Central memory CD8-positive, alpha-beta T cell (primary cell): ENCODE measurements at regions not wholly inside any gene's neighbourhood (a gene's known extent, or its start where the extent isn't known, plus 50 kb on each side); places are given as distances from the start of the nearest gene placed in this dataset.

Experiments
- ATAC-seq: fragments of 150-1000 bp; cut with Tn5 transposase; replicated peaks from 2 replicates; pipeline ENCODE4 v1.10.0; 2022; ENCODE audit warnings: mild to moderate bottlenecking, moderate FRiP score, moderate number of reproducible peaks; ENCODE audit not compliant: poor library complexity, severe bottlenecking; ENCODE audit errors: extremely low read depth
- DNase-seq, 2 donors: peaks; one replicate each; pipeline ENCODE4 v3.0.0; 2021; ENCODE audit warnings: low spot score in 2 of 2
- H3K27ac Mint-ChIP-seq: one replicate; pipeline ENCODE4 v1.8.0; 2022; ENCODE audit warnings: low read depth, mild to moderate bottlenecking, moderate library complexity, mixed read lengths
- H3K27me3 Mint-ChIP-seq: one replicate; pipeline ENCODE4 v1.8.0; 2022; ENCODE audit warnings: mixed read lengths
- H3K36me3 Mint-ChIP-seq: one replicate; pipeline ENCODE4 v1.8.0; 2022; ENCODE audit warnings: mild to moderate bottlenecking, moderate library complexity, mixed read lengths; ENCODE audit not compliant: insufficient read depth
- H3K4me1 Mint-ChIP-seq: one replicate; pipeline ENCODE4 v1.8.0; 2022; ENCODE audit warnings: mixed read lengths
- H3K4me3 Mint-ChIP-seq: one replicate; pipeline ENCODE4 v1.8.0; 2022; ENCODE audit warnings: mild to moderate bottlenecking, moderate library complexity, mixed read lengths
- H3K9me3 Mint-ChIP-seq: one replicate; pipeline ENCODE4 v1.8.0; 2022; ENCODE audit warnings: mixed read lengths

GRCh38 chr10:111821871-111822270 lies 361.7 kb downstream of the GPAM start:
- DNase-seq, result no peak
- Mint-ChIP-seq H3K36me3 (no peaks in the 10 kb centered on the region), H3K27me3 (no peaks in the 10 kb centered on the region), H3K9me3 (no peaks in the 10 kb centered on the region), H3K27ac (no peak overlapping the region), H3K4me1 (no peaks in the 10 kb centered on the region), H3K4me3 (no peak overlapping the region)
- no peak for ATAC-seq

DNA sequence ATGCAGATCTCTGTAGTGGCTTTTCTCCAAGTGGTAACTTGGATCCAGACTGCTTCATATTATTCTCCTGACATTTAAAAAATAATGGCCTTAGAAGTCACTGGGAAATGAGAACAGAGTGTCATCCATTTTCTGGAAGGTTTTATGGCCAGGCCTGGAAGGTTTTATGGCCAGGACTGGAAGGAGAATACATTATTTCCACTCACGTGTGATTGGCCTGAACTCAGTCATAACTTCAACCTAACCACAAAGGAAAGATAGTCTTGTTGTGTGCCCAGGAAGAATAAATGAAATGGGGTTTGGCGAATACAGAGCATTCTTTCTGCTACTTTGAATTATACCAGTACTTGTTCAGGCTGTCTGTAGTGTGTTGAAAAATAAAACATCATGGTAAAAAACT lies 360.9 kb downstream of the GPAM start:
- DNase-seq (no peak), ATAC-seq (no peak)
- Mint-ChIP-seq H3K4me3 (no peak overlapping the region), H3K4me1 (no peaks in the 10 kb centered on the region), H3K27me3 (no peaks in the 10 kb centered on the region), H3K36me3 (no peaks in the 10 kb centered on the region), H3K9me3 (no peaks in the 10 kb centered on the region), H3K27ac (no peak overlapping the region)

DNA sequence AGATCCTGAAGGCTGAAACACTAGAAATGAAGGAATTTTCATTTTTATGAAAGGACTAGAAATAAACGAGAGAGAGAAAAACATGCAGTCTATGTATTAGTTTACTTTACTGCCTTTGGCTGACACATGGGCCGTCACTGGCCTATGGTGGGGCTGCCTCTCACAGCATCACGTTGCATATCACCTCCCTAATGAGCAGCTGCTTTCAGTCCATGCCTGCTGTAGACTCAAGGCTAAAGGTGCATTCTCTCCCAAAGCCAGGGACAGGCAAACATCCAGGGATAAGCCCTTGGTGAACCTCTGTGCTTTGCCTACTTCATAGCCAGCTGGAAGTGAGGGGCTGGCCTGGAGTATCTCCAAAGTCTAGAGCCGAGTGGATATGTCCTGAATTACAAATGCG lies 359.4 kb downstream of the GPAM start:
- Mint-ChIP-seq H3K9me3 (no peaks in the 10 kb centered on the region), H3K36me3 (no peaks in the 10 kb centered on the region), H3K4me1 (no peaks in the 10 kb centered on the region), H3K27ac (no peak overlapping the region), H3K4me3 (no peak overlapping the region), H3K27me3 (no peaks in the 10 kb centered on the region)
- ATAC-seq (no peak), DNase-seq (no peak)

- H3K36me3 Mint-ChIP-seq, result no peaks in the 10 kb centered on the region
- ATAC-seq (no peak), DNase-seq (no peak)
- H3K4me3 Mint-ChIP-seq, result no peak overlapping the region
- no peaks in the 10 kb centered on the region for H3K27me3 Mint-ChIP-seq
- H3K9me3 Mint-ChIP-seq, result no peaks in the 10 kb centered on the region
- H3K27ac Mint-ChIP-seq, result no peak overlapping the region
- H3K4me1 Mint-ChIP-seq, result no peaks in the 10 kb centered on the region
These were observed 353.2 kb downstream of the GPAM start for GRCh38 chr10:111830359-111830758.

DNA sequence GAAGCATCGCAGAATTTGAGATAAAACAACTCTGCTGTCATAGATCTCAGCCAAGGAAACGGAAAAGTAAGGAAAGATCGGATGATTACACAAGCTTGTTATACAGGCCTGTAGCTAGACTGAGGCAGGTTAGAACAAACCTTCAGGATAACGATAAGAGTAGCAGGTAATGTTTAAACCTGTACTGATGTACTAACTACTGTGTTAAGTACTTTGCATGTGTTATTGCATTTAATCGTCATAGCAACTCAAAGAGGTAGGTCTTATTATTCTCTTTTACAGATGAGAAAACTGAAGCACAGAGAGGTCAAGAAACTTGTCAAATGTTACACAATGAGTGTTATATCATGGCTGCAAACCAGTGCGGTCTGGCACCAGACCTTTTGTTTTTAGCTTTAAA lies 352.5 kb downstream of the GPAM start:
- ATAC-seq, result no peak
- no peak overlapping the region for H3K4me3 Mint-ChIP-seq
- H3K27ac Mint-ChIP-seq, result no peak overlapping the region
- H3K36me3 Mint-ChIP-seq, result no peaks in the 10 kb centered on the region
- DNase-seq, result no peak
- no peaks in the 10 kb centered on the region for H3K27me3 Mint-ChIP-seq
- no peaks in the 10 kb centered on the region for H3K4me1 Mint-ChIP-seq
- no peaks in the 10 kb centered on the region for H3K9me3 Mint-ChIP-seq

GRCh38 chr10:111833251-111833650 lies 350.3 kb downstream of the GPAM start:
- Mint-ChIP-seq H3K9me3 (no peaks in the 10 kb centered on the region), H3K27ac (no peak overlapping the region), H3K36me3 (no peaks in the 10 kb centered on the region), H3K4me3 (no peak overlapping the region), H3K27me3 (no peaks in the 10 kb centered on the region), H3K4me1 (no peaks in the 10 kb centered on the region)
- DNase-seq, result no peak
- no peak for ATAC-seq

- DNase-seq, result no peak
- Mint-ChIP-seq H3K27me3 (peaks cover 11% of the 10 kb centered on the region), H3K4me3 (no peak overlapping the region), H3K36me3 (peaks cover 2% of the 10 kb centered on the region), H3K4me1 (no peaks in the 10 kb centered on the region), H3K9me3 (peaks cover 6% of the 10 kb centered on the region), H3K27ac (no peak overlapping the region)
- ATAC-seq, result no peak
These were observed 348.0 kb downstream of the GPAM start for GRCh38 chr10:111835574-111835973.

- H3K4me1 Mint-ChIP-seq, result no peaks in the 10 kb centered on the region
- peaks cover 2% of the 10 kb centered on the region for H3K36me3 Mint-ChIP-seq
- H3K9me3 Mint-ChIP-seq, result peaks cover 6% of the 10 kb centered on the region
- ATAC-seq (no peak), DNase-seq (no peak)
- H3K27me3 Mint-ChIP-seq, result peaks cover 11% of the 10 kb centered on the region
- no peak overlapping the region for H3K27ac Mint-ChIP-seq
- H3K4me3 Mint-ChIP-seq, result no peak overlapping the region
These were observed 347.5 kb downstream of the GPAM start for GRCh38 chr10:111836064-111836463.

DNA sequence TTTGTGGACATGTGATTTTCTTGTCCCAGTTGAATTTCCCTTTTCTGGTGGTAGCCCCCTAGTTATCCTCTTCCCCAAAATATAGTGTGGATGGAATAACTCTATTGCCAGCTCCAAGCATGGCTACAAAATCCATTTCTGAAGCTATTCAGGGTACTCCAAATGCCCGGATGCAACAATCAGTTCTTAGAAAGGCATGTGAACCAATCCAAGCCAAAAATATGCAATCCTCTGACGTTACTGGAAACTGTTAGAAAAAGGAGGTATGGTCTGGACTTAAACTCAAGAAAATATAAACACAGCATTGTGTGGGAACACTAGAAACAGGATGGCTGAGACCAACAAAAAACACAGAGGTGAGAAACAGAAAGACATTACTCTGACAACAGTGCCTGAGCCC lies 347.0 kb downstream of the GPAM start:
- Mint-ChIP-seq H3K4me3 (no peak overlapping the region), H3K9me3 (peaks cover 6% of the 10 kb centered on the region), H3K36me3 (peaks cover 2% of the 10 kb centered on the region), H3K27me3 (peaks cover 11% of the 10 kb centered on the region), H3K4me1 (no peaks in the 10 kb centered on the region), H3K27ac (no peak overlapping the region)
- no peak for ATAC-seq
- DNase-seq, result no peak

DNA sequence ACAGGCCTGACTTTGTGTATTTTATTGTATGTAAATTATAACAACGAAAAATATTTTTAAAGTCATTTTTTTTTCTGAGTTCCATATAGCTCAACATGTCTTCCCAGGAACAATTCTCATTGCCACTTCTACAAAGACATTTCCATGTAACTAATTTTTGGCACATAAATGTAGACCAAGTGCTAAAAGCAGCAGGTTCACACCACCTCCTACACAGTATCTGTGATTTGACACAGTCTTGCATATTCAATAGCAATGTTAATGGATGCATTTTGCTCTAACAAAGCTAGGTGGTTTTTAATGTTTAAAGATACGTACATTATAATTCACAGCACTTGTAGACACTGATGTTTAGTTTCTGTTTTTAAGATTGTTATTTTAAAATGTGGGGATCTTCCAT lies 346.5 kb downstream of the GPAM start:
- ATAC-seq (no peak), DNase-seq (no peak)
- H3K27ac Mint-ChIP-seq, result no peak overlapping the region
- H3K9me3 Mint-ChIP-seq, result peaks cover 6% of the 10 kb centered on the region
- no peaks in the 10 kb centered on the region for H3K4me1 Mint-ChIP-seq
- peaks cover 2% of the 10 kb centered on the region for H3K36me3 Mint-ChIP-seq
- peaks cover 11% of the 10 kb centered on the region for H3K27me3 Mint-ChIP-seq
- H3K4me3 Mint-ChIP-seq, result no peak overlapping the region

- DNase-seq (no peak), ATAC-seq (no peak)
- Mint-ChIP-seq H3K9me3 (peaks cover 6% of the 10 kb centered on the region), H3K27ac (no peak overlapping the region), H3K36me3 (peaks cover 2% of the 10 kb centered on the region), H3K4me3 (no peak overlapping the region), H3K4me1 (no peaks in the 10 kb centered on the region), H3K27me3 (peaks cover 11% of the 10 kb centered on the region)
These were observed 345.6 kb downstream of the GPAM start for GRCh38 chr10:111837985-111838384.

DNA sequence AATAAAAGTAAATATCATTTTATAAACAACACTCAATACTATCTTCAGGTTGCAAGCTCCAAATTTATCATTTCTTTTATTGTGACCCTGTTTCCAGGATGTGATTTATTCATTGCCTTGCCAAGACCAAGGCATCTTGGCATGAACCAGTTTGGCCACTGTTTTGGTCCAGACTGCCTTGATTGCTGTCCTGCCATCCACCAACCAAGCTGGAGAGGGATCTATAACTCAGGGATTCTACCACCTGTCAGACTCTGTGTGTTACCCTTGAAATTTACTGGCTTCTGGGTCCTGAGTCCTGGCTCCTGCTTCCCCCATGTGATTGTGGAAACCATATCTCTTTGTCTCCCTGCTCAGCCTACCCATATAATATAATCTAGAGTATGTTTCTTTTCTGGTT lies 343.0 kb downstream of the GPAM start:
- DNase-seq (no peak), ATAC-seq (no peak)
- peaks cover 2% of the 10 kb centered on the region for H3K36me3 Mint-ChIP-seq
- H3K27me3 Mint-ChIP-seq, result peaks cover 11% of the 10 kb centered on the region
- H3K9me3 Mint-ChIP-seq, result peaks cover 8% of the 10 kb centered on the region
- H3K4me1 Mint-ChIP-seq, result no peaks in the 10 kb centered on the region
- H3K27ac Mint-ChIP-seq, result no peak overlapping the region
- no peak overlapping the region for H3K4me3 Mint-ChIP-seq

DNA sequence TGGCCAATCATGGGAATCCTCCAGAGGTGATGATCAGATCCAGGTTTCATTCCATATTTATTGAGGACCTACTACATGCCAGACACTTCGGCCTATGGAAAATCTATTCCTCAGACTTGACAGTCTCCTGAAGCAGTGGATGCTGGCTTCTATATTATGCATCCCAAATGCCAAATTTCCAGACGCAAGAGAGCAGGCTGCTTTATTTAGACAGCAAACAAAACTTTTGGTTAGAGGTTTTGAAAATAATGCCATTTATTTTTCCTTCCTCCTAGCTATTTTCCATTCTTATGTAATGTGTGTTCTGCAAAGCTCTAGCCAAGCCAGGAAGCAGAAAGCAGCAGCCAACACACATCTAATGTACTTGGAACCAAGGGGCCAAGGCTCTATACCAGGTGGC lies 330.8 kb downstream of the GPAM start:
- ATAC-seq (no peak), DNase-seq (no peak)
- no peaks in the 10 kb centered on the region for H3K4me1 Mint-ChIP-seq
- H3K4me3 Mint-ChIP-seq, result no peak overlapping the region
- H3K27ac Mint-ChIP-seq, result no peak overlapping the region
- no peaks in the 10 kb centered on the region for H3K36me3 Mint-ChIP-seq
- peaks cover 2% of the 10 kb centered on the region for H3K9me3 Mint-ChIP-seq
- H3K27me3 Mint-ChIP-seq, result no peaks in the 10 kb centered on the region

DNA sequence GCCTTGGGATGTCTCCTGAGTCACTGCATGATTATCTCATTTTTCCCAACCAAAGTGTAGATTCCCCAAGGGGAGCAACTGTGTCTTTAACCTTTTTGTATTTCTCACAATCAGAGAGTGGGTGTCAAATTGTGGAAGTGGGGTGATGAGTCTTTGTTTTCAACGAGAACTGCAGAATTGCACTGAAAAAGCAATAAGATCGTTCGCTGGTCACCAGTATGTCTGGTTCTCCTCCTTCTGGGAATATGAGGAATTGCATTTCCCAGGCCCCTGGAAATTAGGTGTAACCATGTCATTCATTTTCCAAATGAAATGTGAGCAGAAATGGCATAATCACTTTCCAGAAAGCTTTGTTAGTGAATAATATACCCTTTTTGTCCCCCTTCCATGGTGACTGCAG lies 326.9 kb downstream of the GPAM start:
- Mint-ChIP-seq H3K27ac (no peak overlapping the region), H3K27me3 (no peaks in the 10 kb centered on the region), H3K4me1 (no peaks in the 10 kb centered on the region), H3K4me3 (no peak overlapping the region), H3K9me3 (no peaks in the 10 kb centered on the region), H3K36me3 (no peaks in the 10 kb centered on the region)
- DNase-seq (no peak), ATAC-seq (no peak)
